ENCODE measurements at regions not wholly inside any gene's neighbourhood (a gene's known extent, or its start where the extent isn't known, plus 50 kb on each side); places are given as distances from the start of the nearest gene placed in this dataset.
"Not testable (repeated sequence)": the region's sequence is repeated elsewhere in the genome, so short reads cannot be mapped to it uniquely, and the experiment has no call there.

GRCh38 chr13:109938255-109938936 is 152.0 kb upstream of the IRS2 start:
- no peak for DNase-seq

GRCh38 chr13:109934520-109934919 is 148.1 kb upstream of the IRS2 start:
- not testable (repeated sequence) for DNase-seq

- DNase-seq = no peak
Measured at GRCh38 chr13:109933476-109933875, 147.1 kb upstream of the IRS2 start.

GRCh38 chr13:109924376-109924775 is 138.0 kb upstream of the IRS2 start:
- no peak for DNase-seq

DNA sequence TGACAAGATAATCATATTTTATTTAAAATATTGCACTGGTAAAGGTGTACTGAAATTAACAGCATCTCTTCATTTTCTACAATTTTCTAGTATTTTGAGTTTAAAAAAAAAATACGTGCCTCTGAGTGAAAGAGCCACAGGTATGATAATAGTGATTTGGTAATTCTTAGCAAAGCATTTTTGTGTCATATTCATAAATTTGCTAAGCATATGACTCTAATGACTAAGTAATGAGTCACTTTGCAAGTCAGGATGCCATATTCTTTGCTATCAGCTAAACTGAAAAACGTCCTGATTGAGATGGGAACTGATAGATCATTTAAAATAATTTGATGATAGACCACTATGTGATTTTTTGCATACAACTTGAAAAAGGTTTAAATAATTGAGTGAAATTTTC is 136.1 kb upstream of the IRS2 start:
- DNase-seq = no peak

GRCh38 chr13:109919715-109920375 is 133.5 kb upstream of the IRS2 start:
- no peak for DNase-seq

DNA sequence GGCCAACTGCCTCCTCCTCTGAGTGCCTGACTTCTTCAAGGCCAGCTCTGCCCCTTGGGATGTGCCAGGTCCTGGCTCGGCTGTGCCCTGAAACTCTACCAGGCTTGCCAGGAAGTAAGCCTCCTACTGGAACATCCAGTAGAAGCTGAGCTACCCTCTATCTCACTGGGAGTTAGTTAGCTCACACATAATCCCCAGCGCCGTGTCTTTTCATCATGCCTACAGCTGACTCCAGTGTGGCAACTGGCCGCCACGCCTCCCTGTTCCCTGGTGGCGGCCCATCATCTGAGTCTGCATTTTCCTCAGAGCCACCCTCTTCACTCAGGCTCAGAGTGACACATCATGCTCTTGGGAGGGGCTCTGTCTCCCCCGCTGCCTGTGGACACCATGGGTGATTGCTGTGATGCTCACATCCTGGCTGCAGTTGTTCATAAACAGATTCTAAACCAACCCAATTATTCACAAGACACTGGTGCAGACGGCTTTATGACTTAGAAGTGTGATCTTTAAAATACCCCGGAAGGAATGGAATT is 131.9 kb upstream of the IRS2 start:
- DNase-seq = no peak

- no peak for DNase-seq
Measured at GRCh38 chr13:109917422-109917821, 131.0 kb upstream of the IRS2 start.

GRCh38 chr13:109913936-109914510 is 127.6 kb upstream of the IRS2 start:
- no peak for DNase-seq

DNA sequence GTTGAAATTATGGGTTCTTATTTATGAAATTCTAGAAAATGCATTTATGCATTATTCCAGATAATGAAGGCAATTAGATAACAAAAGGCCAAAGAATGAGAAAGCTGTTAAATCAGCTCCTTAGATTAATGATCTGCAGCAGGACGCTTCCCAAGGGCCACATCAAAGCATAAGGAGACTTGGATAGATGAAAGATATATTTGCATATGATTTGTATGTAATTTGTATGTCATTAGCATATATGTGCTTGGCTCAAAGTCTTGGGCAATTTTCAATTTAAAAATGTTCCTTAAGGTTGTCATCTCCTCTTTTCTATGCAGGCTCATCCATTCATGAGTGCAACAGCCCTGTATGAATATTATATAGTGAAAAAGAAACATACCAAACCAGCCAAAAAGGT is 126.8 kb upstream of the IRS2 start:
- DNase-seq = no peak

DNA sequence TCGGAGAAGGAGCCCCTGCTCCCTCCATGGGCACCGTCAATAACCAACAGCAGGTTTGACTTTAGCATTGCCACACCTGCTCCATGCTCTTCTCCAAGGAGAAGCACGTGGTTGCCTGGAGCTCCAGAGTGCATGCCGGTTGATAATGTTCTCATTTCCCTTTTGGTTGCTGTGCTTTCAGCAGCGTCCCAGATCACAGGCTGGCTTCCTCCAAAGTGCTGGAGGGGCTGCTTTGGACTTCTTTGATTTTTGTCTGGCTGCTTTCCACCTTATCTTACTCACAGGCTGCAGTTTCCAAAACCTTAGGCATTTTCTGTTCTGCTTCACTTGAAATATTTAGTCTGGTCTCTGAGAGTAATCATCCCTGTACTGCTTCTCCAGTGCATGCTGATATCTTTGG is 123.8 kb upstream of the IRS2 start:
- DNase-seq = no peak

GRCh38 chr13:109906976-109907375 is 120.6 kb upstream of the IRS2 start:
- DNase-seq = no peak

GRCh38 chr13:109904218-109904617 is 117.8 kb upstream of the IRS2 start:
- DNase-seq = no peak

GRCh38 chr13:109900741-109901140 is 114.4 kb upstream of the IRS2 start:
- DNase-seq = no peak

DNA sequence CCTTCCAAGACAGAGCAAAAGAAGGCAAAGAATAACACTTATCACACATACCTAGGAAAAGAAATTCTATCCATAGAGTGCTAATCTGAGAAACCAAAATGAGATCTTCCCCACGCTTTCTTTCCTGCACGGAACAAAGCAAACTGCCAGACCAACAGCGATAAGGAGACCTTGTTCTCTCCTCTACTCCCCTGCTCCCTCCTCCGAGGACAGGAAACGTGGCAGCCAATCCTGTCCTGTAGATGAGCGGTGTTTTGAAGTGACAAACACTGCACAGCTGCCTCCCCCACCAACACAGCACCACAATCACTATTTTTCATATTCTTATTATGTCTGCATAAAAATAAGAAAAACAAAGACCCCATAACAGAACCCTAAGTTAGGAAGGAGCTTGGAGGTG is 113.9 kb upstream of the IRS2 start:
- no peak for DNase-seq

GRCh38 chr13:109899748-109900147 is 113.4 kb upstream of the IRS2 start:
- no peak for DNase-seq

GRCh38 chr13:109899316-109899715 is 112.9 kb upstream of the IRS2 start:
- no peak for DNase-seq

- DNase-seq = no peak
Measured at GRCh38 chr13:109897988-109898624, 111.7 kb upstream of the IRS2 start.

DNA sequence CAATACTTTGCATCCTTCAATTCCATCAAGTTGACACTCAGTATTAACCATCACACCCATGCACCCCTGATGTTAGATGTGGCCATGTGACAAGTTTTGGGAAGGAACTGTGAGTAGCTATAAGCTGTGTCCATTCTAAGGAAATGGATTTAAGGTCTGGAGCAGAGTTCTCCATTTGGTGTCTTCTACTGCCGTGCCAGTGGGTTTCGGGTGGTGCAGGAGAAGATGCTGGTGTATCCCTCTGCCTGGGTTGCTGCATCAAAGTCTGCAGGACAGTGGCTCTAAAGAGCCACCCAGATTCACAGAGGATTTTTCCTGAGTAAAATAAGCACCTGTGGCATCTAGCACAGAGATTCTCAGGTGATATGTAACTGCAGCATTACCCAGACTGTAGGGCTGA is 105.7 kb upstream of the IRS2 start:
- no peak for DNase-seq

- DNase-seq = no peak
Measured at GRCh38 chr13:109885235-109885634, 98.9 kb upstream of the IRS2 start.

DNA sequence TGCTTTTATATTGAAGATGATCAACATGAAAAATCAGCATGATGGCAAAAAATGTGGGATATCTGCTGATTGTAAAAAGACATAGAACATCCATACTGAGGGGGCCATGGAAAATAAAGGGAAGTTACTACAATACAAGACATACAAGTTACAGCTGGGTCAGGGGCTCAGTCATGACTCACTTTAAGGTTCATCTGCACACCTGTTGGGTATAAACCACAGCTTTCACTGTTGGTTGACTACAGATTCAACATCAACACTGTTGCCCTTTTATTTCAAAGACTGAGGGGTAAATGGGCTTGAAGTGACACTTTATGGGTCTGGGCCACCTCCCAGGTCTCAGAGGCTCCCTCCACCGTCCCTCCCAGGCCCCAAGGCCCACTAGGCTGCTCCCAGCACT is 98.1 kb upstream of the IRS2 start:
- DNase-seq = no peak

GRCh38 chr13:109883181-109884180 is 97.1 kb upstream of the IRS2 start:
- DNase-seq = no peak

All from suppressor macrophage (primary cell).